Glutamatergic neuron (in vitro differentiated cells): ENCODE measurements at regions not wholly inside any gene's neighbourhood (a gene's known extent, or its start where the extent isn't known, plus 50 kb on each side); places are given as distances from the start of the nearest gene placed in this dataset.
"Not testable (repeated sequence)": the region's sequence is repeated elsewhere in the genome, so short reads cannot be mapped to it uniquely, and the experiment has no call there.

Experiments
- DNase-seq: peaks from one replicate; pipeline ENCODE4 v3.0.0; 2022
- H3K27ac Mint-ChIP-seq: one replicate; pipeline ENCODE4 v1.8.0; 2020; ENCODE audit warnings: mild to moderate bottlenecking, mixed read lengths, inconsistent platforms; ENCODE audit not compliant: unreplicated experiment
- H3K27me3 Mint-ChIP-seq: one replicate; pipeline ENCODE4 v1.8.0; 2020; ENCODE audit warnings: mild to moderate bottlenecking, moderate library complexity, mixed read lengths, inconsistent platforms; ENCODE audit not compliant: unreplicated experiment
- H3K36me3 Mint-ChIP-seq: one replicate; pipeline ENCODE4 v1.8.0; 2020; ENCODE audit warnings: mild to moderate bottlenecking, mixed read lengths, inconsistent platforms; ENCODE audit not compliant: unreplicated experiment
- H3K4me1 Mint-ChIP-seq: one replicate; pipeline ENCODE4 v1.8.0; 2020; ENCODE audit warnings: mild to moderate bottlenecking, low read depth, mixed read lengths, inconsistent platforms; ENCODE audit not compliant: unreplicated experiment
- H3K4me3 Mint-ChIP-seq: one replicate; pipeline ENCODE4 v1.8.0; 2020; ENCODE audit warnings: mild to moderate bottlenecking, mixed read lengths, inconsistent platforms; ENCODE audit not compliant: unreplicated experiment
- H3K9me3 Mint-ChIP-seq: one replicate; pipeline ENCODE4 v1.8.0; 2020; ENCODE audit warnings: mild to moderate bottlenecking, moderate library complexity, mixed read lengths, inconsistent platforms; ENCODE audit not compliant: unreplicated experiment
- CTCF ChIP-seq: fragments of 200-600 bp; sonication (generic); IDR thresholded peaks from one replicate; pipeline ENCODE4 v1.5.0; 2021; ENCODE audit not compliant: partially characterized antibody, unreplicated experiment

GRCh38 chr4:45425135-45425534, 698.7 kb downstream of the GABRG1 start:
- H3K27ac Mint-ChIP-seq = no peak overlapping the region
- peaks cover 16% of the 10 kb centered on the region for H3K36me3 Mint-ChIP-seq
- no peak for TF ChIP-seq CTCF
- no peaks in the 10 kb centered on the region for H3K9me3 Mint-ChIP-seq
- no peak overlapping the region for H3K4me3 Mint-ChIP-seq
- DNase-seq = no peak
- H3K4me1 Mint-ChIP-seq = no peaks in the 10 kb centered on the region
- no peaks in the 10 kb centered on the region for H3K27me3 Mint-ChIP-seq

- Mint-ChIP-seq H3K27me3 (no peaks in the 10 kb centered on the region), H3K4me1 (no peaks in the 10 kb centered on the region), H3K4me3 (no peak overlapping the region), H3K36me3 (peaks cover 16% of the 10 kb centered on the region), H3K27ac (no peak overlapping the region), H3K9me3 (no peaks in the 10 kb centered on the region)
- no peak for TF ChIP-seq CTCF
- DNase-seq = no peak
These were observed 697.5 kb upstream of the GNPDA2 start for GRCh38 chr4:45423896-45424295.

GRCh38 chr4:45420091-45420674, 693.8 kb upstream of the GNPDA2 start:
- not testable (repeated sequence) for H3K9me3 Mint-ChIP-seq, H3K27ac Mint-ChIP-seq, H3K27me3 Mint-ChIP-seq, H3K4me1 Mint-ChIP-seq, H3K4me3 Mint-ChIP-seq, DNase-seq
- peaks cover 16% of the 10 kb centered on the region for H3K36me3 Mint-ChIP-seq

GRCh38 chr4:45410701-45411210, 684.4 kb upstream of the GNPDA2 start:
- H3K27me3 Mint-ChIP-seq = no peaks in the 10 kb centered on the region
- TF ChIP-seq CTCF = no peak
- H3K27ac Mint-ChIP-seq = no peak overlapping the region
- no peaks in the 10 kb centered on the region for H3K9me3 Mint-ChIP-seq
- H3K4me1 Mint-ChIP-seq = no peaks in the 10 kb centered on the region
- no peak for DNase-seq
- no peak overlapping the region for H3K4me3 Mint-ChIP-seq
- H3K36me3 Mint-ChIP-seq = no peaks in the 10 kb centered on the region

- H3K36me3 Mint-ChIP-seq = no peaks in the 10 kb centered on the region
- no peak for TF ChIP-seq CTCF
- H3K9me3 Mint-ChIP-seq = no peaks in the 10 kb centered on the region
- H3K27me3 Mint-ChIP-seq = no peaks in the 10 kb centered on the region
- no peak overlapping the region for H3K27ac Mint-ChIP-seq
- no peaks in the 10 kb centered on the region for H3K4me1 Mint-ChIP-seq
- H3K4me3 Mint-ChIP-seq = no peak overlapping the region
- DNase-seq = no peak
These were observed 683.2 kb upstream of the GNPDA2 start for GRCh38 chr4:45409536-45409935.

- DNase-seq = no peak
- no peaks in the 10 kb centered on the region for H3K9me3 Mint-ChIP-seq
These were observed 682.6 kb upstream of the GNPDA2 start for GRCh38 chr4:45408996-45409395.

More at GRCh38 chr4:45408996-45409395, 682.6 kb upstream of the GNPDA2 start:
- no peak for TF ChIP-seq CTCF
- H3K36me3 Mint-ChIP-seq = no peaks in the 10 kb centered on the region
- H3K27me3 Mint-ChIP-seq = peaks cover 2% of the 10 kb centered on the region
- no peak overlapping the region for H3K4me3 Mint-ChIP-seq
- no peak overlapping the region for H3K27ac Mint-ChIP-seq
- H3K4me1 Mint-ChIP-seq = no peaks in the 10 kb centered on the region
